H1 (cell line): ENCODE measurements at regions not wholly inside any gene's neighbourhood (a gene's known extent, or its start where the extent isn't known, plus 50 kb on each side); places are given as distances from the start of the nearest gene placed in this dataset.

Experiments
- CTCF ChIA-PET: fragments of 300-600 bp; sonication (Branson Sonifier 250); formaldehyde crosslinking; loops from one replicate; lab custom pipeline; 2021; ENCODE audit not compliant: partially characterized antibody; lab: Charles Lee
- POLR2A ChIA-PET: fragments of 300-600 bp; sonication (Branson Sonifier 250); formaldehyde crosslinking; loops from one replicate; lab custom pipeline; 2021; ENCODE audit warnings: inconsistent platforms; ENCODE audit not compliant: partially characterized antibody; lab: Charles Lee
- DNase-seq, 2 experiments: peaks; one replicate each; pipeline versions ENCODE4 v3.0.0 to v3.0.0-alpha.2; 2010 to 2022; ENCODE audit warnings: low spot score in 2 of 2, low read depth in 1 of 2, mixed read lengths in 1 of 2
- FAIRE-seq: peaks from 2 replicates; lab custom pipeline; 2011; peaks lifted over from hg19 to GRCh38; lab: Jason Lieb, UNC
- H2AFZ ChIP-seq: 2 replicates; pipeline ENCODE4 v1.8.1; 2012; ENCODE audit warnings: low read length, inconsistent platforms
- H2AK5ac ChIP-seq: 2 replicates; pipeline ENCODE4 v1.6.1; 2013; ENCODE audit warnings: low read depth, low read length
- H2BK120ac ChIP-seq: replicated peaks from 2 replicates; pipeline ENCODE3; 2013; ENCODE audit warnings: low read depth, low read length, inconsistent platforms
- H2BK12ac ChIP-seq: 2 replicates; pipeline ENCODE4 v1.6.1; 2013; ENCODE audit warnings: low read depth, low read length
- H2BK15ac ChIP-seq: 2 replicates; pipeline ENCODE4 v1.6.1; 2013; ENCODE audit warnings: low read length
- H2BK20ac ChIP-seq: 2 replicates; pipeline ENCODE4 v1.6.1; 2013; ENCODE audit warnings: low read length
- H2BK5ac ChIP-seq: 2 replicates; pipeline ENCODE4 v1.6.1; 2013; ENCODE audit warnings: low read depth, low read length
- H3K14ac ChIP-seq: 2 replicates; pipeline ENCODE4 v1.6.1; 2013; ENCODE audit warnings: inconsistent platforms; ENCODE audit not compliant: insufficient read length
- H3K18ac ChIP-seq: 2 replicates; pipeline ENCODE4 v1.6.1; 2013; ENCODE audit warnings: low read length; ENCODE audit errors: extremely low read depth
- H3K23ac ChIP-seq: 2 replicates; pipeline ENCODE4 v1.6.1; 2013; ENCODE audit warnings: inconsistent platforms; ENCODE audit not compliant: insufficient read length
- H3K23me2 ChIP-seq: 2 replicates; pipeline ENCODE4 v1.6.1; 2013; ENCODE audit warnings: low read depth, low read length
- H3K27ac ChIP-seq: 2 replicates; pipeline ENCODE4 v1.6.1; 2011; ENCODE audit warnings: low read depth, low read length, inconsistent platforms
- H3K27me3 ChIP-seq, 4 experiments: replicated peaks in 1 of 4; 1 replicate in 1 of 4; 2 replicates in 3 of 4; pipeline versions ENCODE4 v1.6.1 to v1.8.1; 2011 to 2013; ENCODE audit warnings: low read length in 3 of 4, mild to moderate bottlenecking in 3 of 4, inconsistent platforms in 2 of 4, mixed read lengths in 2 of 4, moderate library complexity in 1 of 4; ENCODE audit not compliant: control insufficient read depth in 3 of 4, insufficient read depth in 3 of 4; ENCODE audit errors: extremely low read depth in 1 of 4
- H3K36me3 ChIP-seq, 4 experiments: 2 replicates each; pipeline versions ENCODE4 v1.6.1 to v1.8.1; 2011 to 2013; ENCODE audit warnings: mild to moderate bottlenecking in 4 of 4, low read length in 3 of 4, moderate library complexity in 2 of 4, control low read depth in 1 of 4, inconsistent platforms in 1 of 4; ENCODE audit not compliant: insufficient read depth in 4 of 4, control insufficient read depth in 2 of 4
- H3K4ac ChIP-seq: replicated peaks from 2 replicates; pipeline ENCODE3; 2013; ENCODE audit warnings: low read length, low read depth, mixed read lengths, inconsistent platforms; ENCODE audit not compliant: insufficient read length
- H3K4me1 ChIP-seq, 4 experiments: replicated peaks in 1 of 4; 1 replicate in 1 of 4; 2 replicates in 3 of 4; pipeline versions ENCODE4 v1.6.1 to v1.8.1; 2011 to 2013; ENCODE audit warnings: low read length in 3 of 4, inconsistent platforms in 2 of 4, mixed read lengths in 1 of 4; ENCODE audit not compliant: insufficient read depth in 4 of 4, control insufficient read depth in 3 of 4
- H3K4me2 ChIP-seq, 2 experiments: 2 replicates each; pipeline versions ENCODE4 v1.6.1 to v1.8.1; 2011 to 2013; ENCODE audit warnings: low read depth in 2 of 2, low read length in 2 of 2, control low read depth in 1 of 2, inconsistent platforms in 1 of 2, mild to moderate bottlenecking in 1 of 2; ENCODE audit not compliant: insufficient read depth in 1 of 2
- H3K4me3 ChIP-seq, 4 experiments: fragments of 200-600, 300-600 bp in 1 of 4; sonication (generic), shearing (Covaris generic), sonication (Bioruptor Twin) in 1 of 4; 2 replicates each; pipeline versions ENCODE4 v1.5.1 to v1.8.1; 2011 to 2016; ENCODE audit warnings: low read length in 4 of 4, low read depth in 3 of 4, control low read depth in 2 of 4, inconsistent platforms in 2 of 4, mild to moderate bottlenecking in 2 of 4, mixed read lengths in 1 of 4, moderate library complexity in 1 of 4; ENCODE audit not compliant: insufficient read depth in 2 of 4; ENCODE audit errors: extremely low read depth in 1 of 4
- H3K56ac ChIP-seq: replicated peaks from 2 replicates; pipeline ENCODE3; 2013; ENCODE audit warnings: low read depth, mild to moderate bottlenecking, mixed read lengths, low read length, inconsistent platforms; ENCODE audit not compliant: insufficient read length
- H3K79me1 ChIP-seq: 2 replicates; pipeline ENCODE4 v1.6.1; 2013; ENCODE audit warnings: low read depth, low read length, control low read depth
- H3K79me2 ChIP-seq, 2 experiments: 2 replicates each; pipeline versions ENCODE4 v1.6.1 to v1.8.1; 2012 to 2013; ENCODE audit warnings: low read length in 2 of 2, mild to moderate bottlenecking in 2 of 2, inconsistent platforms in 1 of 2; ENCODE audit not compliant: insufficient read depth in 2 of 2, control insufficient read depth in 1 of 2
- H3K9ac ChIP-seq, 4 experiments: replicated peaks in 1 of 4; 1 replicate in 1 of 4; 2 replicates in 3 of 4; pipeline versions ENCODE4 v1.6.1 to v1.8.1; 2011 to 2013; ENCODE audit warnings: low read depth in 3 of 4, low read length in 3 of 4, control low read depth in 2 of 4, mild to moderate bottlenecking in 2 of 4, moderate library complexity in 2 of 4, inconsistent platforms in 1 of 4; ENCODE audit errors: extremely low read depth in 1 of 4
- H3K9me3 ChIP-seq, 2 experiments: 2 replicates each; pipeline versions ENCODE4 v1.6.1 to v1.8.1; 2012 to 2013; ENCODE audit warnings: mild to moderate bottlenecking in 2 of 2, moderate library complexity in 2 of 2, control low read depth in 1 of 2, inconsistent platforms in 1 of 2, low read depth in 1 of 2, low read length in 1 of 2, mixed read lengths in 1 of 2; ENCODE audit not compliant: insufficient read depth in 2 of 2
- H4K20me1 ChIP-seq, 2 experiments: replicated peaks in 1 of 2; 2 replicates each; pipeline versions ENCODE3 to v1.8.1; 2011 to 2013; ENCODE audit warnings: inconsistent platforms in 2 of 2, low read length in 2 of 2, mild to moderate bottlenecking in 1 of 2; ENCODE audit not compliant: insufficient read depth in 2 of 2, control insufficient read depth in 1 of 2
- H4K5ac ChIP-seq: 2 replicates; pipeline ENCODE4 v1.6.1; 2013; ENCODE audit warnings: low read length, low read depth, mixed read lengths, inconsistent platforms; ENCODE audit not compliant: insufficient read length
- H4K8ac ChIP-seq: 2 replicates; pipeline ENCODE4 v1.8.0; 2013; ENCODE audit warnings: mild to moderate bottlenecking, moderate library complexity, low read length, inconsistent platforms; ENCODE audit not compliant: insufficient read depth; ENCODE audit errors: extremely low read depth
- H4K91ac ChIP-seq: replicated peaks from 2 replicates; pipeline ENCODE3; 2013; ENCODE audit warnings: low read length, mixed read lengths, inconsistent platforms; ENCODE audit not compliant: insufficient read length
- JUN ChIP-seq: IDR thresholded peaks from 2 replicates; pipeline ENCODE4 v1.6.1; 2011; ENCODE audit warnings: low read depth, mild to moderate bottlenecking, improper control_type of control experiment, low read length
- PHF8 ChIP-seq: fragments of 200-600 bp; sonication (generic); conservative IDR thresholded peaks from 2 replicates; pipeline ENCODE4 v1.7.1; 2012; ENCODE audit warnings: low read depth, mild to moderate bottlenecking, inconsistent platforms, low read length, moderate library complexity
- WGBS, 2 experiments: shearing (Covaris generic) in 1 of 2; methylation state at CpG; one replicate each; pipeline versions ENCODE4 v1.1.6 to v1.1.7; 2013 to 2015; ENCODE audit warnings: low lambda C conversion rate in 2 of 2, mixed read lengths in 2 of 2, inconsistent platforms in 1 of 2, low coverage in 1 of 2, missing lambda C conversion rate in 1 of 2; ENCODE audit not compliant: insufficient replicate concordance in 2 of 2, insufficient coverage in 1 of 2, insufficient read length in 1 of 2; ENCODE audit errors: extremely low coverage in 1 of 2, missing lambda C conversion rate in 1 of 2; 5-methylcytosine and 5-hydroxymethylcytosine counted together

- H2AK5ac ChIP-seq = no peak overlapping the region
- FAIRE-seq = no peak
Observed at GRCh38 chr16:51464996-51465395, 313.9 kb upstream of the SALL1 start.

More at GRCh38 chr16:51464996-51465395, 313.9 kb upstream of the SALL1 start:
- Histone ChIP-seq H3K79me1 (no peaks in the 10 kb centered on the region), H4K8ac (no peak overlapping the region), H3K18ac (no peak overlapping the region), H2BK20ac (no peak overlapping the region), H4K5ac (no peak overlapping the region), H2BK5ac (no peak overlapping the region), H3K4me3 (no peak overlapping the region), H3K4me2 (no peak overlapping the region), H3K4me1 (peaks cover 0 to 4% (median 0%) of the 10 kb centered on the region in 4 experiments; a peak in 3 of 7 replicates), H3K9ac (no peak overlapping the region), H2BK120ac (no peak overlapping the region), H3K36me3 (no peaks in the 10 kb centered on the region), H4K91ac (no peak overlapping the region), H3K79me2 (no peaks in the 10 kb centered on the region), H3K27ac (no peak overlapping the region), H2BK15ac (no peak overlapping the region), H3K23me2 (no peaks in the 10 kb centered on the region), H2AFZ (no peak overlapping the region), H3K4ac (no peak overlapping the region), H3K56ac (no peak overlapping the region), H3K23ac (no peak overlapping the region), H2BK12ac (no peak overlapping the region), H3K27me3 (no peaks in the 10 kb centered on the region), H4K20me1 (no peaks in the 10 kb centered on the region), H3K14ac (no peak overlapping the region), H3K9me3 (no peaks in the 10 kb centered on the region)
- TF ChIP-seq PHF8 (no peak), JUN (no peak)
- DNase-seq = no peak
- ChIA-PET CTCF (interaction anchor here (0.6 kb wide), 2 partner anchors 146 to 339 kb away, joined by 4 read pairs; no protein-coding TSS in a partner anchor), POLR2A (no interaction called here)
- WGBS, 2 experiments = 93% methylated on average over 5 of the region's 5 CpGs; no CpG with 5 or more reads in 1 of the 2 experiments
